ENCODE measurements at regions not wholly inside any gene's neighbourhood (a gene's known extent, or its start where the extent isn't known, plus 50 kb on each side); places are given as distances from the start of the nearest gene placed in this dataset.

- no peak for DNase-seq (ENCODE audit: low read depth)
- no peak overlapping the region for H3K4me3 ChIP-seq (ENCODE audit: low read length)
- TF ChIP-seq CTCF (conservative IDR thresholded peaks at IDR 0.05; ENCODE audit: low read depth, low read length): no peak
Measured at GRCh38 chr10:56551037-56551436, 190.0 kb upstream of the ZWINT start.

GRCh38 chr10:56547163-56547562 lies 186.1 kb upstream of the ZWINT start:
- no peak overlapping the region for H3K4me3 ChIP-seq (ENCODE audit: low read length)
- DNase-seq (ENCODE audit: low read depth): no peak
- TF ChIP-seq CTCF (conservative IDR thresholded peaks at IDR 0.05; ENCODE audit: low read depth, low read length): no peak

GRCh38 chr10:56537984-56538383 lies 176.9 kb upstream of the ZWINT start:
- H3K4me3 ChIP-seq (ENCODE audit: low read length): no peak overlapping the region
- DNase-seq (ENCODE audit: low read depth): peak; percentile 82
- TF ChIP-seq CTCF (conservative IDR thresholded peaks at IDR 0.05; ENCODE audit: low read depth, low read length): no peak

- TF ChIP-seq CTCF (conservative IDR thresholded peaks at IDR 0.05; ENCODE audit: low read depth, low read length): no peak
- DNase-seq (ENCODE audit: low read depth): no peak
- H3K4me3 ChIP-seq (ENCODE audit: low read length): no peak overlapping the region
Measured at GRCh38 chr10:56522166-56522565, 161.1 kb upstream of the ZWINT start.

- no peak for TF ChIP-seq CTCF (conservative IDR thresholded peaks at IDR 0.05; ENCODE audit: low read depth, low read length)
- DNase-seq (ENCODE audit: low read depth): no peak
Measured at GRCh38 chr10:56508562-56508961, 147.5 kb upstream of the ZWINT start.

GRCh38 chr10:56507033-56507432 lies 146.0 kb upstream of the ZWINT start:
- no peak for DNase-seq (ENCODE audit: low read depth)
- TF ChIP-seq CTCF (conservative IDR thresholded peaks at IDR 0.05; ENCODE audit: low read depth, low read length): no peak
- H3K4me3 ChIP-seq (ENCODE audit: low read length): no peak overlapping the region

More at GRCh38 chr10:56508562-56508961, 147.5 kb upstream of the ZWINT start:
- no peak overlapping the region for H3K4me3 ChIP-seq (ENCODE audit: low read length)

GRCh38 chr10:56505555-56505954 lies 144.5 kb upstream of the ZWINT start:
- no peak overlapping the region for H3K4me3 ChIP-seq (ENCODE audit: low read length)
- no peak for TF ChIP-seq CTCF (conservative IDR thresholded peaks at IDR 0.05; ENCODE audit: low read depth, low read length)
- DNase-seq (ENCODE audit: low read depth): no peak
